HCT116 (cell line): ENCODE measurements at regions not wholly inside any gene's neighbourhood (a gene's known extent, or its start where the extent isn't known, plus 50 kb on each side); places are given as distances from the start of the nearest gene placed in this dataset.

ENCODE experiments used
- ATAC-seq: fragments of 200-7000 bp; cut with Tn5 transposase; 2 replicates; pipeline ENCODE4 v1.9.1; 2020; ENCODE audit warnings: mild to moderate bottlenecking, moderate library complexity
- BruUV-seq: library from RNA; stranded (reverse); fragments of 400-500 nt; replicated peaks from 2 replicates; lab custom pipeline; 2021; lab: Mats Ljungman, UMichigan
- CTCF ChIA-PET: fragments of 300-600 bp; sonication (Branson Sonifier 250); formaldehyde crosslinking; loops from one replicate; lab custom pipeline; 2021; ENCODE audit warnings: antibody characterized with exemption; lab: Charles Lee
- POLR2A ChIA-PET: fragments of 300-600, 350-600 bp; sonication (Branson Sonifier 250); formaldehyde crosslinking; loops from one replicate; lab custom pipeline; 2021; ENCODE audit warnings: antibody characterized with exemption; lab: Charles Lee
- RAD21 ChIA-PET, 2 experiments: fragments of 300-600 bp; sonication (Branson Sonifier 250); formaldehyde crosslinking; loops; one replicate each; lab custom pipeline; 2023; ENCODE audit warnings: low total read pairs in 2 of 2; ENCODE audit not compliant: uncharacterized antibody in 2 of 2, unreplicated experiment in 2 of 2, low non-redundant PET in 1 of 2; lab: Charles Lee
- DNase-seq: peaks from one replicate; pipeline ENCODE4 v3.0.0-alpha.2; 2010; ENCODE audit warnings: low read depth, low spot score
- H2AFZ ChIP-seq: fragments of 200-600 bp; shearing (Covaris generic), sonication (generic); 2 replicates; pipeline ENCODE4 v1.6.1; 2017; ENCODE audit warnings: low read depth, mixed run types, mixed read lengths, antibody characterized with exemption, low read length; ENCODE audit not compliant: poor library complexity, severe bottlenecking
- H3K27ac ChIP-seq: 2 replicates; pipeline ENCODE4 v1.5.1; 2012; ENCODE audit warnings: low read depth, low read length
- H3K27me3 ChIP-seq: fragments of 200-600 bp; sonication (generic); 2 replicates; pipeline ENCODE4 v1.6.1; 2016; ENCODE audit warnings: mixed run types, low read length, mixed read lengths; ENCODE audit not compliant: insufficient read depth
- H3K36me3 ChIP-seq, 2 experiments: fragments of 200-500 bp in 1 of 2; fragments of 200-600 bp in 1 of 2; sonication (Bioruptor generic) in 1 of 2; sonication (generic) in 1 of 2; 2 replicates each; pipeline versions ENCODE4 v1.5.1 to v1.6.1; 2014 to 2016; ENCODE audit warnings: low read length in 2 of 2, inconsistent platforms in 1 of 2, mixed read lengths in 1 of 2, mixed run types in 1 of 2; ENCODE audit not compliant: insufficient read depth in 2 of 2, control insufficient read depth in 1 of 2
- H3K4me1 ChIP-seq, 2 experiments: fragments of 200-600 bp in 1 of 2; sonication (generic) in 1 of 2; 2 replicates each; pipeline versions ENCODE4 v1.5.1 to v1.6.1; 2012 to 2017; ENCODE audit warnings: low read length in 2 of 2, inconsistent platforms in 1 of 2, mild to moderate bottlenecking in 1 of 2, mixed read lengths in 1 of 2, mixed run types in 1 of 2, moderate library complexity in 1 of 2; ENCODE audit not compliant: insufficient read depth in 2 of 2, control insufficient read depth in 1 of 2
- H3K4me2 ChIP-seq: fragments of 200-600 bp; sonication (generic); 2 replicates; pipeline ENCODE4 v1.6.1; 2017; ENCODE audit warnings: mixed run types, low read length, mixed read lengths
- H3K4me3 ChIP-seq, 2 experiments: fragments of 200-600 bp in 1 of 2; sonication (generic) in 1 of 2; replicated peaks in 1 of 2; 2 replicates each; pipeline ENCODE4 v1.5.1; 2011 to 2016; ENCODE audit warnings: low read length in 2 of 2, control low read depth in 1 of 2, low read depth in 1 of 2, mild to moderate bottlenecking in 1 of 2, mixed read lengths in 1 of 2, mixed run types in 1 of 2
- H3K79me2 ChIP-seq: fragments of 200-600 bp; sonication (generic); 2 replicates; pipeline ENCODE4 v1.6.1; 2017; ENCODE audit warnings: mild to moderate bottlenecking, mixed run types, low read length, moderate library complexity, mixed read lengths; ENCODE audit not compliant: insufficient read depth
- H3K9ac ChIP-seq: fragments of 200-600 bp; sonication (generic); 2 replicates; pipeline ENCODE4 v1.6.1; 2016; ENCODE audit warnings: low read length, mixed read lengths
- H3K9me2 ChIP-seq: fragments of 200-600 bp; sonication (generic), shearing (Covaris generic); 2 replicates; pipeline ENCODE4 v1.6.1; 2017; ENCODE audit warnings: mixed run types, mild to moderate bottlenecking, moderate library complexity; ENCODE audit not compliant: insufficient read depth
- H3K9me3 ChIP-seq, 2 experiments: fragments of 200-500 bp in 1 of 2; fragments of 200-600 bp in 1 of 2; sonication (Bioruptor generic) in 1 of 2; sonication (generic) in 1 of 2; 2 replicates each; pipeline ENCODE4 v1.6.1; 2014 to 2017; ENCODE audit warnings: low read length in 2 of 2, mixed read lengths in 2 of 2, inconsistent platforms in 1 of 2, low read depth in 1 of 2, mild to moderate bottlenecking in 1 of 2, mixed run types in 1 of 2, moderate library complexity in 1 of 2; ENCODE audit not compliant: control insufficient read depth in 1 of 2, insufficient read depth in 1 of 2
- H4K20me1 ChIP-seq: fragments of 200-600 bp; sonication (generic), shearing (Covaris generic); 2 replicates; pipeline ENCODE4 v1.6.1; 2017; ENCODE audit warnings: mixed run types, mild to moderate bottlenecking, moderate library complexity; ENCODE audit not compliant: insufficient read depth
- CEBPB ChIP-seq: IDR thresholded peaks from 2 replicates; pipeline ENCODE4 v1.6.1; 2012; ENCODE audit warnings: low read depth
- ELF1 ChIP-seq: IDR thresholded peaks from 2 replicates; pipeline ENCODE4 v1.6.1; 2012; ENCODE audit warnings: low read depth, borderline replicate concordance
- EZH2 ChIP-seq: fragments of 200-600 bp; sonication (generic); IDR thresholded peaks from 2 replicates; pipeline ENCODE4 v1.6.1; 2017; ENCODE audit warnings: antibody characterized with exemption, mixed run types
- FOSL1 ChIP-seq: IDR thresholded peaks from 2 replicates; pipeline ENCODE4 v1.6.1; 2012; ENCODE audit warnings: low read depth
- POLR2A ChIP-seq: IDR thresholded peaks from 2 replicates; pipeline ENCODE4 v1.7.0; 2011; ENCODE audit warnings: borderline replicate concordance; ENCODE audit not compliant: insufficient read depth, insufficient read length; ENCODE audit errors: extremely low read depth
- POLR2AphosphoS5 ChIP-seq: IDR thresholded peaks from 2 replicates; pipeline ENCODE4 v1.6.1; 2011; ENCODE audit warnings: mild to moderate bottlenecking, low read depth, low read length, moderate library complexity
- RAD21 ChIP-seq: IDR thresholded peaks from 2 replicates; pipeline ENCODE4 v1.6.1; 2012; ENCODE audit warnings: low read depth, mild to moderate bottlenecking
- SRF ChIP-seq: IDR thresholded peaks from 2 replicates; pipeline ENCODE4 v1.6.1; 2012; ENCODE audit warnings: low read depth
- ZFX ChIP-seq: fragments of 450-650 bp; IDR thresholded peaks from 2 replicates; pipeline ENCODE4 v1.6.1; 2017
- ZNF274 ChIP-seq: fragments of 200-500 bp; sonication (Bioruptor generic); IDR thresholded peaks from 2 replicates; pipeline ENCODE4 v1.6.1; 2014; ENCODE audit warnings: mild to moderate bottlenecking, low read depth, low read length, inconsistent platforms
- intact Hi-C: fragments of 100-400 bp; cut with micrococcal nuclease; formaldehyde crosslinking; loops from 2 replicates; pipeline ENCODE4 v1.10.0; 2022
- TF ChIP-seq, protein P1 (sequence below), 3 experiments: fragments of 200-600 bp in 1 of 3; sonication (generic) in 1 of 3; IDR thresholded peaks in 2 of 3; conservative IDR thresholded peaks in 1 of 3; 2 replicates each; pipeline ENCODE4 v1.5.1; 2012 to 2017; ENCODE audit warnings: low read depth in 2 of 3, low read length in 2 of 3, antibody characterized with exemption in 1 of 3, borderline replicate concordance in 1 of 3, control low read depth in 1 of 3, mild to moderate bottlenecking in 1 of 3, mixed read lengths in 1 of 3, mixed run types in 1 of 3, moderate library complexity in 1 of 3; ENCODE audit not compliant: insufficient read depth in 1 of 3
- TF ChIP-seq, protein P2 (sequence below): IDR thresholded peaks from 2 replicates; pipeline ENCODE4 v1.6.1; 2011; ENCODE audit warnings: mild to moderate bottlenecking, low read length, moderate library complexity; ENCODE audit not compliant: insufficient replicate concordance; ENCODE audit errors: extremely low read depth

DNA sequence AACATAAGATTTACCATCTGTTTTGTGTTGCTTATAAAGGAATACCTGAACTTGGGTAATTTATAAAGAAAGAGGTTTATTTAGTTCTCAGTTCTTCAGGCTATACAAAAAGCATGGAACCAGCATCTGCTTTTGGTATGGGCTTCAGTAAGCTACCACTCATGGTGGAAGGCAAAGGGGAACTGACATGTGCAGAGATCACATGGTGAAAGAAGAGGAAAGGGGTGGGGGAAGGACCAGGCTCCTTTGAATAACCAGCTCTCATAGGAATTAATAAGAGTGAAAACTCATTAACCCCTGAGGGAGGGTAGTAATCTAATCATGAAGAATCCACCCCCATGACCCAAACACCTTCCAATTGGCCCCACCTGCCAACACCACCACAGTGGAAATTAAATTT, 89.5 kb upstream of the TMEM170B start:
- Histone ChIP-seq H4K20me1 (no peaks in the 10 kb centered on the region), H3K4me3 (no peak overlapping the region), H2AFZ (no peak overlapping the region), H3K9ac (no peak overlapping the region), H3K4me1 (no peaks in the 10 kb centered on the region), H3K27me3 (no peaks in the 10 kb centered on the region), H3K27ac (no peak overlapping the region), H3K4me2 (no peak overlapping the region), H3K36me3 (no peaks in the 10 kb centered on the region), H3K9me2 (no peaks in the 10 kb centered on the region), H3K9me3 (no peaks in the 10 kb centered on the region; a peak in 1 of 4 replicates), H3K79me2 (no peaks in the 10 kb centered on the region)
- intact Hi-C loops: no loop called here
- TF ChIP-seq ZFX (no peak), POLR2AphosphoS5 (no peak), POLR2A (no peak), FOSL1 (no peak), ELF1 (no peak), RAD21 (no peak), ZNF274 (no peak), EZH2 (no peak), SRF (no peak), CEBPB (no peak)
- TF ChIP-seq, protein P1, sequence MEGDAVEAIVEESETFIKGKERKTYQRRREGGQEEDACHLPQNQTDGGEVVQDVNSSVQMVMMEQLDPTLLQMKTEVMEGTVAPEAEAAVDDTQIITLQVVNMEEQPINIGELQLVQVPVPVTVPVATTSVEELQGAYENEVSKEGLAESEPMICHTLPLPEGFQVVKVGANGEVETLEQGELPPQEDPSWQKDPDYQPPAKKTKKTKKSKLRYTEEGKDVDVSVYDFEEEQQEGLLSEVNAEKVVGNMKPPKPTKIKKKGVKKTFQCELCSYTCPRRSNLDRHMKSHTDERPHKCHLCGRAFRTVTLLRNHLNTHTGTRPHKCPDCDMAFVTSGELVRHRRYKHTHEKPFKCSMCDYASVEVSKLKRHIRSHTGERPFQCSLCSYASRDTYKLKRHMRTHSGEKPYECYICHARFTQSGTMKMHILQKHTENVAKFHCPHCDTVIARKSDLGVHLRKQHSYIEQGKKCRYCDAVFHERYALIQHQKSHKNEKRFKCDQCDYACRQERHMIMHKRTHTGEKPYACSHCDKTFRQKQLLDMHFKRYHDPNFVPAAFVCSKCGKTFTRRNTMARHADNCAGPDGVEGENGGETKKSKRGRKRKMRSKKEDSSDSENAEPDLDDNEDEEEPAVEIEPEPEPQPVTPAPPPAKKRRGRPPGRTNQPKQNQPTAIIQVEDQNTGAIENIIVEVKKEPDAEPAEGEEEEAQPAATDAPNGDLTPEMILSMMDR (IDR thresholded peaks at IDR 0.05 in 2 of 3, conservative IDR thresholded peaks at IDR 0.05 in 1 of 3; ENCODE audit: borderline replicate concordance in 1 of 3, insufficient read depth in 1 of 3, low read depth in 2 of 3, low read length in 2 of 3): no peak
- TF ChIP-seq, protein P2, sequence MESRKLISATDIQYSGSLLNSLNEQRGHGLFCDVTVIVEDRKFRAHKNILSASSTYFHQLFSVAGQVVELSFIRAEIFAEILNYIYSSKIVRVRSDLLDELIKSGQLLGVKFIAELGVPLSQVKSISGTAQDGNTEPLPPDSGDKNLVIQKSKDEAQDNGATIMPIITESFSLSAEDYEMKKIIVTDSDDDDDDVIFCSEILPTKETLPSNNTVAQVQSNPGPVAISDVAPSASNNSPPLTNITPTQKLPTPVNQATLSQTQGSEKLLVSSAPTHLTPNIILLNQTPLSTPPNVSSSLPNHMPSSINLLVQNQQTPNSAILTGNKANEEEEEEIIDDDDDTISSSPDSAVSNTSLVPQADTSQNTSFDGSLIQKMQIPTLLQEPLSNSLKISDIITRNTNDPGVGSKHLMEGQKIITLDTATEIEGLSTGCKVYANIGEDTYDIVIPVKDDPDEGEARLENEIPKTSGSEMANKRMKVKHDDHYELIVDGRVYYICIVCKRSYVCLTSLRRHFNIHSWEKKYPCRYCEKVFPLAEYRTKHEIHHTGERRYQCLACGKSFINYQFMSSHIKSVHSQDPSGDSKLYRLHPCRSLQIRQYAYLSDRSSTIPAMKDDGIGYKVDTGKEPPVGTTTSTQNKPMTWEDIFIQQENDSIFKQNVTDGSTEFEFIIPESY: no peak
- no TSS peak for BruUV-seq
- DNase-seq: no peak
- POLR2A ChIA-PET: no interaction called here
- CTCF ChIA-PET: no interaction called here
- no peak for ATAC-seq
- RAD21 ChIA-PET: no interaction called here
